ENCODE measurements at regions not wholly inside any gene's neighbourhood (a gene's known extent, or its start where the extent isn't known, plus 50 kb on each side); places are given as distances from the start of the nearest gene placed in this dataset.

- Histone ChIP-seq H3K79me2 (ENCODE audit: insufficient read depth, low read length) (no peaks in the 10 kb centered on the region), H3K4me2 (ENCODE audit: low read depth, low read length) (peak overlapping the region; percentile 97), H3K4me3 (replicated peaks in 1 of 3; ENCODE audit: insufficient read depth in 1 of 3, low read depth in 2 of 3, low read length in 3 of 3) (peak overlapping the region; percentile 44 to 69 (median 50)), H2AFZ (ENCODE audit: low read length) (no peak overlapping the region), H3K27ac (ENCODE audit: extremely low read length, insufficient read depth, low read length) (peak overlapping the region; percentile 62), H3K9me3 (ENCODE audit: low read length) (no peaks in the 10 kb centered on the region), H4K20me1 (ENCODE audit: insufficient read depth, low read length) (no peaks in the 10 kb centered on the region), H3K4me1 (ENCODE audit: insufficient read depth, low read length) (peaks cover 50% of the 10 kb centered on the region), H3K9ac (ENCODE audit: insufficient read depth, low read depth, low read length) (peak overlapping the region; percentile 79), H3K27me3 (ENCODE audit: control insufficient read depth in 1 of 2, insufficient read depth in 2 of 2, low read length in 2 of 2) (no peaks in the 10 kb centered on the region), H3K36me3 (replicated peaks in 1 of 2; ENCODE audit: control insufficient read depth in 1 of 2, insufficient read depth in 2 of 2, low read length in 2 of 2) (no peaks in the 10 kb centered on the region)
- peak; percentile 81 for FAIRE-seq
- peak; percentile 89 for ATAC-seq
- peak; percentile 94 for DNase-seq (ENCODE audit: low spot score)
- intact Hi-C loops (cut with micrococcal nuclease; ENCODE audit: unreplicated experiment) (loop anchor here (1.0 kb wide), 1 partner anchor 10 kb away; no protein-coding TSS in a partner anchor), in situ Hi-C loops (cut with HindIII; ENCODE audit: extremely low pct_ligation_motif_present, low pct_unique_long_range_greater_than_20kb) (no loop called here)
- BruUV-seq (replicated peaks) = no TSS peak
- POLR2A ChIA-PET = interaction anchor here (0.8 to 3.3 kb wide), 21 partner anchors 9 to 384 kb away, joined by 3 to 23 read pairs (median 5); no protein-coding TSS in a partner anchor
- whole genome bisulfite sequencing (ENCODE audit: low lambda C conversion rate) = 3% methylated on average over 15 of the region's 16 CpGs
- CTCF ChIA-PET (ENCODE audit: low intra/inter-chr PET ratio, low total read pairs) = no interaction called here
- TF ChIP-seq, protein P1, sequence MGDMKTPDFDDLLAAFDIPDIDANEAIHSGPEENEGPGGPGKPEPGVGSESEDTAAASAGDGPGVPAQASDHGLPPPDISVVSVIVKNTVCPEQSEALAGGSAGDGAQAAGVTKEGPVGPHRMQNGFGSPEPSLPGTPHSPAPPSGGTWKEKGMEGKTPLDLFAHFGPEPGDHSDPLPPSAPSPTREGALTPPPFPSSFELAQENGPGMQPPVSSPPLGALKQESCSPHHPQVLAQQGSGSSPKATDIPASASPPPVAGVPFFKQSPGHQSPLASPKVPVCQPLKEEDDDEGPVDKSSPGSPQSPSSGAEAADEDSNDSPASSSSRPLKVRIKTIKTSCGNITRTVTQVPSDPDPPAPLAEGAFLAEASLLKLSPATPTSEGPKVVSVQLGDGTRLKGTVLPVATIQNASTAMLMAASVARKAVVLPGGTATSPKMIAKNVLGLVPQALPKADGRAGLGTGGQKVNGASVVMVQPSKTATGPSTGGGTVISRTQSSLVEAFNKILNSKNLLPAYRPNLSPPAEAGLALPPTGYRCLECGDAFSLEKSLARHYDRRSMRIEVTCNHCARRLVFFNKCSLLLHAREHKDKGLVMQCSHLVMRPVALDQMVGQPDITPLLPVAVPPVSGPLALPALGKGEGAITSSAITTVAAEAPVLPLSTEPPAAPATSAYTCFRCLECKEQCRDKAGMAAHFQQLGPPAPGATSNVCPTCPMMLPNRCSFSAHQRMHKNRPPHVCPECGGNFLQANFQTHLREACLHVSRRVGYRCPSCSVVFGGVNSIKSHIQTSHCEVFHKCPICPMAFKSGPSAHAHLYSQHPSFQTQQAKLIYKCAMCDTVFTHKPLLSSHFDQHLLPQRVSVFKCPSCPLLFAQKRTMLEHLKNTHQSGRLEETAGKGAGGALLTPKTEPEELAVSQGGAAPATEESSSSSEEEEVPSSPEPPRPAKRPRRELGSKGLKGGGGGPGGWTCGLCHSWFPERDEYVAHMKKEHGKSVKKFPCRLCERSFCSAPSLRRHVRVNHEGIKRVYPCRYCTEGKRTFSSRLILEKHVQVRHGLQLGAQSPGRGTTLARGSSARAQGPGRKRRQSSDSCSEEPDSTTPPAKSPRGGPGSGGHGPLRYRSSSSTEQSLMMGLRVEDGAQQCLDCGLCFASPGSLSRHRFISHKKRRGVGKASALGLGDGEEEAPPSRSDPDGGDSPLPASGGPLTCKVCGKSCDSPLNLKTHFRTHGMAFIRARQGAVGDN (CRISPR knock-in tag; IDR thresholded peaks at IDR 0.05) = peak; percentile 96
- TF ChIP-seq HDAC2 (CRISPR knock-in tag; IDR thresholded peaks at IDR 0.05) = peak; percentile 82
- peak; percentile 90 for TF ChIP-seq ZNF263 (CRISPR knock-in tag; IDR thresholded peaks at IDR 0.05)
- TF ChIP-seq, protein P2, sequence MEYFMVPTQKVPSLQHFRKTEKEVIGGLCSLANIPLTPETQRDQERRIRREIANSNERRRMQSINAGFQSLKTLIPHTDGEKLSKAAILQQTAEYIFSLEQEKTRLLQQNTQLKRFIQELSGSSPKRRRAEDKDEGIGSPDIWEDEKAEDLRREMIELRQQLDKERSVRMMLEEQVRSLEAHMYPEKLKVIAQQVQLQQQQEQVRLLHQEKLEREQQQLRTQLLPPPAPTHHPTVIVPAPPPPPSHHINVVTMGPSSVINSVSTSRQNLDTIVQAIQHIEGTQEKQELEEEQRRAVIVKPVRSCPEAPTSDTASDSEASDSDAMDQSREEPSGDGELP (IDR thresholded peaks at IDR 0.05; ENCODE audit: borderline replicate concordance, low read depth) = peak; percentile 41; the same call in 1 of the 2 replicates
- 0 out of 2 replicates have a peak, but pooled peaks have one; percentile 37 for TF ChIP-seq THAP7 (CRISPR knock-in tag; IDR thresholded peaks at IDR 0.05)
- no peak for TF ChIP-seq CEBPB (IDR thresholded peaks at IDR 0.05; ENCODE audit: borderline replicate concordance, low read depth, low read length)
- TF ChIP-seq ZNF275 (CRISPR knock-in tag; IDR thresholded peaks at IDR 0.05; ENCODE audit: borderline replicate concordance) = 0 out of 2 replicates have a peak, but pooled peaks have one; percentile 45
- TF ChIP-seq ZNF766 (CRISPR knock-in tag; IDR thresholded peaks at IDR 0.05; ENCODE audit: borderline replicate concordance) = peak; percentile 68; the same call in 1 of the 2 replicates
- peak; percentile 69; the same call in 1 of the 2 replicates for TF ChIP-seq ZNF652 (CRISPR knock-in tag; IDR thresholded peaks at IDR 0.05; ENCODE audit: borderline replicate concordance, low read depth)
- TF ChIP-seq ZNF691 (CRISPR knock-in tag; IDR thresholded peaks at IDR 0.05; ENCODE audit: borderline replicate concordance, low read depth) = peak; percentile 83
- peak; percentile 40 for TF ChIP-seq STAG1 (CRISPR knock-in tag; IDR thresholded peaks at IDR 0.05)
- no peak for TF ChIP-seq TBX3 (IDR thresholded peaks at IDR 0.05; ENCODE audit: borderline replicate concordance)
- peak; percentile 51; the same call in 1 of the 2 replicates for TF ChIP-seq ZNF224 (CRISPR knock-in tag; IDR thresholded peaks at IDR 0.05)
- no peak for TF ChIP-seq BATF2 (CRISPR knock-in tag; IDR thresholded peaks at IDR 0.05)
- no peak for TF ChIP-seq RBAK (CRISPR knock-in tag; IDR thresholded peaks at IDR 0.05)
These were observed 131.3 kb downstream of the TOMM20 start for GRCh38 chr1:234997201-234997895.
